Mucosa of descending colon (tissue), 3 donors: ENCODE measurements at regions not wholly inside any gene's neighbourhood (a gene's known extent, or its start where the extent isn't known, plus 50 kb on each side); places are given as distances from the start of the nearest gene placed in this dataset.

ENCODE experiments used
- ATAC-seq: fragments of 200-7000 bp; cut with Tn5 transposase; one replicate; pipeline ENCODE4 v1.9.1; 2020; ENCODE audit warnings: mild to moderate bottlenecking, moderate library complexity
- DNase-seq, 3 donors: peaks; one replicate each; pipeline ENCODE4 v3.0.0-alpha.2; 2020
- H3K36me3 ChIP-seq: fragments of 200-600 bp; one replicate; pipeline ENCODE4 v1.8.0; 2021; ENCODE audit warnings: low read depth, mild to moderate bottlenecking
- H3K4me1 ChIP-seq: fragments of 200-600 bp; one replicate; pipeline ENCODE4 v1.8.0; 2021; ENCODE audit warnings: low read depth, mild to moderate bottlenecking
- H3K4me3 ChIP-seq: fragments of 200-600 bp; one replicate; pipeline ENCODE4 v1.8.0; 2021; ENCODE audit warnings: mild to moderate bottlenecking
- H3K9me3 ChIP-seq: fragments of 200-600 bp; one replicate; pipeline ENCODE4 v1.8.0; 2021; ENCODE audit warnings: mild to moderate bottlenecking
- CTCF ChIP-seq: fragments of 200-600 bp; IDR thresholded peaks from one replicate; pipeline ENCODE4 v1.8.0; 2022; ENCODE audit warnings: antibody characterized with exemption, mild to moderate bottlenecking
- intact Hi-C, 2 donors: fragments of 100-400 bp; cut with DNase I in 1 of 2; cut with micrococcal nuclease in 1 of 2; formaldehyde crosslinking; loops; one replicate each; pipeline versions ENCODE4 v1.11.0 to v1.11.1; 2022; cut with DNase I, micrococcal nuclease
- donor health status: DM: no; HTN: no; CAD: no; lungs with moderate emphysema.
- donor health status: DM: no; HTN: no; CAD: no.
- donor health status: DM: no; HTN: yes; CAD: no.

DNA sequence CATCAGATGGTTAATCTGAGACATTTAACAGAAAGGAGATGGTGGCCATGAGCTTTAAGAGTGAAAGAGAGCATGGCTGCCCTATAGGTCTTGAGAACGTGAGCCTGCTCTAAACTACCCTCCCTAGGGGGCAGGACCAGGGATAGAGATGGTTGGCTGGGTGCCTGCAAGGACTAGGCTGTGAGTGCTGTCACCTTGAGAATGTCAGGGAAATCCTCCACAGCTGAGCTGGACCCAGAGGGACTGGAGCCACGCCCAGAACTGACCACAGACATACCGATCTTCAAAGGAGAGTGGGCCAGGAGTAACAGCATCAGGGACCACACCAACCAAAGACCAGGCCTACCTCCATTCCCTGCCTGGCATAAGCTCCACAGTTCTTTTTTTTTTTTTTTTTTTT lies 53.6 kb upstream of the UBE2E1 start:
- ATAC-seq (no peak), DNase-seq (no peak)
- no peaks in the 10 kb centered on the region for H3K4me1 ChIP-seq
- no peaks in the 10 kb centered on the region for H3K36me3 ChIP-seq
- intact Hi-C loops, result no loop called here
- H3K4me3 ChIP-seq, result no peak overlapping the region
- TF ChIP-seq CTCF, result no peak
- no peaks in the 10 kb centered on the region for H3K9me3 ChIP-seq

DNA sequence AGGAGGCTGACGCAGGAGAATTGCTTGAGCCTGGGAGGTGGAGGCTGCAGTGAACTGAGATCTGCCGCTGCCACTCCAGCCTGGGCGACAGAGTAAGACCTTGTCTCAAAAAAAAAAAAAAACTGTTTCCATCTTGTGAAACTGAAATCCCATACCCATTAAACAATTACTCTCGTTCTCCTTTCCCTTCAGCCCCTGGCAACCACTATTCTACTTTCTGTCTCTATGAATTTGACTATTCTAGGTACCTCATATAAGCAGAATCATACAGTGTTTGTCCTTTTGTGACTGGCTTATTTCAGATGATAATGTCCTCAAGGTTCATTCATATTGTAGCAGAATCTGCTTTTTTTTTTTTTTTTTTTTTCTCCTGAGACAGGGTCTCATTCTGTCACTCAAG lies 51.5 kb upstream of the UBE2E1 start:
- ATAC-seq (no peak), DNase-seq (no peak)
- no peak for TF ChIP-seq CTCF
- Histone ChIP-seq H3K36me3 (no peaks in the 10 kb centered on the region), H3K4me3 (no peak overlapping the region), H3K9me3 (no peaks in the 10 kb centered on the region), H3K4me1 (no peaks in the 10 kb centered on the region)
- intact Hi-C loops, result no loop called here
